K562 (cell line): ENCODE measurements at regions not wholly inside any gene's neighbourhood (a gene's known extent, or its start where the extent isn't known, plus 50 kb on each side); places are given as distances from the start of the nearest gene placed in this dataset.

Experiments used
- ATAC-seq: fragments of 200-7000 bp; cut with Tn5 transposase; 3 replicates; pipeline ENCODE4 v1.9.1; 2020; ENCODE audit warnings: moderate library complexity
- BruUV-seq: library from RNA; stranded (reverse); fragments of 400-500 nt; replicated peaks from 2 replicates; lab custom pipeline; 2021; lab: Mats Ljungman, UMichigan
- CTCF ChIA-PET: fragments of 300-600 bp; formaldehyde crosslinking; extraction: SDS; loops from one replicate; lab custom pipeline; 2021; ENCODE audit warnings: low intra/inter-chr PET ratio; lab: Yijun Ruan, JAX
- POLR2A ChIA-PET: fragments of 300-600, 350-650 bp; sonication (Branson Sonifier 250); formaldehyde crosslinking; extraction: SDS; loops from one replicate; lab custom pipeline; 2021; ENCODE audit warnings: antibody characterized with exemption, inconsistent platforms; lab: Yijun Ruan, JAX
- DNase-seq, 4 experiments: peaks; one replicate each; pipeline versions ENCODE4 v3.0.0 to v3.0.0-alpha.2; 2011 to 2018; ENCODE audit warnings: low spot score in 3 of 4, mixed read lengths in 3 of 4; ENCODE audit errors: extremely low read depth in 1 of 4
- FAIRE-seq: peaks from 2 replicates; lab custom pipeline; 2011; peaks lifted over from hg19 to GRCh38; lab: Jason Lieb, UNC
- H2AFZ ChIP-seq: 2 replicates; pipeline ENCODE4 v1.6.0; 2011; ENCODE audit warnings: low read depth, low read length, control low read depth, inconsistent platforms
- H3K27ac ChIP-seq: fragments of 200-600 bp; 3 replicates; pipeline ENCODE4 v1.8.0; 2011; ENCODE audit warnings: low read depth, mild to moderate bottlenecking, control low read depth, inconsistent platforms, low read length, moderate library complexity, mixed read lengths; ENCODE audit errors: extremely low read depth
- H3K27me3 ChIP-seq, 2 experiments: fragments of 300-600 bp in 1 of 2; 2 replicates in 1 of 2; 3 replicates in 1 of 2; pipeline versions ENCODE4 v1.6.0 to v1.8.0; 2011; ENCODE audit warnings: inconsistent platforms in 2 of 2, low read length in 2 of 2, mild to moderate bottlenecking in 1 of 2, mixed read lengths in 1 of 2, moderate library complexity in 1 of 2; ENCODE audit not compliant: control insufficient read depth in 2 of 2, insufficient read depth in 2 of 2
- H3K36me3 ChIP-seq: fragments of 300-600 bp; 3 replicates; pipeline ENCODE4 v1.8.0; 2011; ENCODE audit warnings: mild to moderate bottlenecking, low read length, inconsistent platforms; ENCODE audit not compliant: control insufficient read depth, insufficient read depth
- H3K4me1 ChIP-seq, 2 experiments: fragments of 200-600 bp in 1 of 2; replicated peaks in 1 of 2; 2 replicates in 1 of 2; 3 replicates in 1 of 2; pipeline versions ENCODE4 v1.5.1 to v1.8.0; 2011; ENCODE audit warnings: inconsistent platforms in 2 of 2, low read length in 2 of 2, mild to moderate bottlenecking in 1 of 2, mixed read lengths in 1 of 2, moderate library complexity in 1 of 2; ENCODE audit not compliant: control insufficient read depth in 2 of 2, insufficient read depth in 2 of 2
- H3K4me2 ChIP-seq: 2 replicates; pipeline ENCODE4 v1.6.1; 2011; ENCODE audit warnings: low read length, control low read depth, inconsistent platforms, mixed read lengths; ENCODE audit not compliant: insufficient read depth
- H3K4me3 ChIP-seq: fragments of 200-600 bp; sonication (generic), shearing (Covaris generic); 2 replicates; pipeline ENCODE4 v1.5.1; 2016; ENCODE audit warnings: control low read depth, inconsistent platforms
- H3K79me2 ChIP-seq: fragments of 200-600 bp; 3 replicates; pipeline ENCODE4 v1.8.0; 2011; ENCODE audit warnings: low read length, inconsistent platforms; ENCODE audit not compliant: control insufficient read depth, insufficient read depth
- H3K9ac ChIP-seq, 2 experiments: 2 replicates each; pipeline versions ENCODE4 v1.6.0 to v1.6.1; 2011; ENCODE audit warnings: low read depth in 2 of 2, low read length in 2 of 2, control low read depth in 1 of 2, inconsistent platforms in 1 of 2, mild to moderate bottlenecking in 1 of 2, mixed read lengths in 1 of 2; ENCODE audit not compliant: insufficient read depth in 1 of 2
- H3K9me1 ChIP-seq: one replicate; pipeline ENCODE4 v1.6.0; 2011; ENCODE audit warnings: inconsistent platforms, mild to moderate bottlenecking, low read length, moderate library complexity; ENCODE audit not compliant: control insufficient read depth, insufficient read depth
- H3K9me3 ChIP-seq: replicated peaks from 2 replicates; pipeline ENCODE4 v1.5.1; 2011; ENCODE audit warnings: low read depth, low read length, inconsistent platforms; ENCODE audit not compliant: control insufficient read depth, insufficient read depth
- H4K20me1 ChIP-seq: replicated peaks from 2 replicates; pipeline ENCODE4 v1.6.1; 2011; ENCODE audit warnings: low read length, inconsistent platforms, mixed read lengths; ENCODE audit not compliant: control insufficient read depth, insufficient read depth
- E2F3 ChIP-seq: fragments of 250-450 bp; sonication (Bioruptor Pico); IDR thresholded peaks from 2 replicates; pipeline ENCODE4 v1.4.0; 2020; ENCODE audit warnings: mild to moderate bottlenecking
- GTF2F1 ChIP-seq: IDR thresholded peaks from 2 replicates; pipeline ENCODE4 v1.6.1; 2011; ENCODE audit warnings: low read depth, low read length, improper control_type of control experiment
- PCBP1 ChIP-seq: fragments of 200-400 bp; formaldehyde crosslinking; IDR thresholded peaks from 2 replicates; pipeline ENCODE4 v1.6.1; 2018; ENCODE audit warnings: mild to moderate bottlenecking, low read depth, low read length; ENCODE audit not compliant: poor library complexity, severe bottlenecking
- PHF8 ChIP-seq: fragments of 200-600 bp; sonication (generic); IDR thresholded peaks from 2 replicates; pipeline ENCODE4 v1.6.1; 2012; ENCODE audit warnings: mixed run types, mild to moderate bottlenecking, inconsistent platforms, low read length, moderate library complexity, borderline replicate concordance
- POU5F1 ChIP-seq: fragments of 150-350 bp; IDR thresholded peaks from 2 replicates; pipeline ENCODE4 v1.6.1; 2014; ENCODE audit warnings: borderline replicate concordance, low read length, low read depth, mild to moderate bottlenecking; ENCODE audit not compliant: partially characterized antibody
- SLC30A9 ChIP-seq: fragments of 250-450 bp; sonication (Bioruptor Pico); IDR thresholded peaks from 2 replicates; pipeline ENCODE4 v1.8.0; 2022; ENCODE audit warnings: mild to moderate bottlenecking, moderate library complexity
- SOX6 ChIP-seq: fragments of 450-650 bp; IDR thresholded peaks from 2 replicates; pipeline ENCODE4 v1.6.1; 2014; ENCODE audit warnings: mild to moderate bottlenecking
- ZFPM2 ChIP-seq: fragments of 250-450 bp; sonication (Bioruptor Pico); IDR thresholded peaks from 2 replicates; pipeline ENCODE4 v1.5.1; 2022; ENCODE audit warnings: mild to moderate bottlenecking
- WGBS: fragments of 100-300 bp; shearing (Covaris generic); methylation state at CpG from one replicate; pipeline ENCODE4 v1.1.6; 2016; ENCODE audit warnings: low coverage, mixed read lengths; ENCODE audit not compliant: insufficient coverage; ENCODE audit errors: missing lambda C conversion rate; 5-methylcytosine and 5-hydroxymethylcytosine counted together
- in situ Hi-C: fragments of 300-500 bp; cut with MboI; formaldehyde crosslinking; loops from 4 replicates; pipeline ENCODE4 v1.15.0; 2018; ENCODE audit warnings: inconsistent platforms, mixed read lengths
- intact Hi-C: fragments of 100-400 bp; cut with micrococcal nuclease; formaldehyde crosslinking; loops from 2 replicates; pipeline ENCODE4 v1.14.2; 2022
- TF ChIP-seq, protein P1 (sequence below): sonication (generic); formaldehyde crosslinking; IDR thresholded peaks from 2 replicates; pipeline ENCODE4 v1.9.0; 2022; ENCODE audit warnings: mild to moderate bottlenecking, missing genetic modification reagents
- TF ChIP-seq, protein P2 (sequence below): fragments of 250-450 bp; sonication (Bioruptor Pico); IDR thresholded peaks from 2 replicates; pipeline ENCODE4 v1.8.0; 2021; ENCODE audit warnings: moderate library complexity, mild to moderate bottlenecking, inconsistent platforms
- TF ChIP-seq, protein P3 (sequence below), 2 experiments: fragments of 450-650 bp; IDR thresholded peaks; 2 replicates each; pipeline ENCODE4 v1.6.1; 2018; ENCODE audit warnings: mild to moderate bottlenecking in 2 of 2, low read depth in 1 of 2; ENCODE audit not compliant: partially characterized antibody in 2 of 2

DNA sequence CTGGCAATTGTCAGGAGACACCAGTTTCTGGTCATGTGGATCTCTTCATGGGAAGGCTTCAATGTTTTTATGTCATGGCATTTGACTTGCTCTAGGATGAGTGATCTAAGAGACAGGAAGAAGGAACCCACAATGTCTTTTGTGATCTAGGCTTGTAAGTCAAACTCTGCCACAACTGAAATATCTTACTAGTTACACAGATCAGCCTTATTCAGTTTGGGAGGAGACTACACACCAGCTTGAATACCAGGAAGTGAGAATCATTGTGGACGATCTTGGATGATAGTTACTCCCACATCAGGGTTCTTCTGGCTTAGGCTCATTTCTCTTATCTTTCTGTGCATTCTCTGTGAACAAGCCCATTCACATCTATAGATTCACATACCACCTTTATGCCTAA is 236.2 kb upstream of the FBXO33 start:
- BruUV-seq: no TSS peak
- no peak overlapping the region for H2AFZ ChIP-seq
- no peak overlapping the region for H3K27ac ChIP-seq
- no peaks in the 10 kb centered on the region for H3K36me3 ChIP-seq
- FAIRE-seq (no peak), DNase-seq (no peak), ATAC-seq (no peak)
- no peaks in the 10 kb centered on the region for H3K27me3 ChIP-seq
- H3K9ac ChIP-seq: no peak overlapping the region
- POLR2A ChIA-PET: interaction anchor here (0.6 kb wide), 1 partner anchor 1191 kb away, joined by 3 read pairs; no protein-coding TSS in a partner anchor
- in situ Hi-C loops: no loop called here
- no peaks in the 10 kb centered on the region for H4K20me1 ChIP-seq
- no peaks in the 10 kb centered on the region for H3K4me1 ChIP-seq
- CTCF ChIA-PET: no interaction called here
- H3K9me3 ChIP-seq: no peaks in the 10 kb centered on the region
- H3K4me3 ChIP-seq: no peak overlapping the region
- no peaks in the 10 kb centered on the region for H3K79me2 ChIP-seq
- TF ChIP-seq ZFPM2 (CRISPR knock-in tag): no peak
- TF ChIP-seq POU5F1: no peak
- no peak for TF ChIP-seq PHF8
- no peak for TF ChIP-seq PCBP1
- TF ChIP-seq, protein P1, sequence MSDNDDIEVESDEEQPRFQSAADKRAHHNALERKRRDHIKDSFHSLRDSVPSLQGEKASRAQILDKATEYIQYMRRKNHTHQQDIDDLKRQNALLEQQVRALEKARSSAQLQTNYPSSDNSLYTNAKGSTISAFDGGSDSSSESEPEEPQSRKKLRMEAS (CRISPR knock-in tag): no peak
- TF ChIP-seq GTF2F1: no peak
- TF ChIP-seq SOX6: no peak
- no peaks in the 10 kb centered on the region for H3K9me1 ChIP-seq
- intact Hi-C loops: no loop called here
- 0% methylated on average over 1 of the region's 1 CpG for WGBS
- no peak overlapping the region for H3K4me2 ChIP-seq

DNA sequence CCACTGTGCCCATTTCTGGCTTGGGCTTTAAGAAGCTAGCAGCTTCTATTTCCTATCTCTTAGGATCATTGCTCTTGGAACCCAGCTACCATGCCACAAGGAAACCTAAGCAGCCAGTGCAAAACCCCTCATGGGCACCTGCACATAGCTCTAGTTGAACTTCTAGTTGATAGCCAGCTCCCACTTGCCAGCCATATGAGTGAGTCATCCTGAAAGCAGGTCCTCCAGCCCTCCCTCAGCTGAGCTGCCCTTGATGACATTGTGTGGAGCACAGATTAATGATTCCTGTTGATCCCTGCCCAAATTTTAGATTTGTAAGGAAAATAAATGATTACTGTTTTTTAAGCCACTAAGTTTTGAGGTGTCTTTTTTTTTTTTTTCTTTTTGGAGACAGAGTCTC is 234.2 kb upstream of the FBXO33 start:
- no peak for FAIRE-seq
- intact Hi-C loops: no loop called here
- TF ChIP-seq, protein P2, sequence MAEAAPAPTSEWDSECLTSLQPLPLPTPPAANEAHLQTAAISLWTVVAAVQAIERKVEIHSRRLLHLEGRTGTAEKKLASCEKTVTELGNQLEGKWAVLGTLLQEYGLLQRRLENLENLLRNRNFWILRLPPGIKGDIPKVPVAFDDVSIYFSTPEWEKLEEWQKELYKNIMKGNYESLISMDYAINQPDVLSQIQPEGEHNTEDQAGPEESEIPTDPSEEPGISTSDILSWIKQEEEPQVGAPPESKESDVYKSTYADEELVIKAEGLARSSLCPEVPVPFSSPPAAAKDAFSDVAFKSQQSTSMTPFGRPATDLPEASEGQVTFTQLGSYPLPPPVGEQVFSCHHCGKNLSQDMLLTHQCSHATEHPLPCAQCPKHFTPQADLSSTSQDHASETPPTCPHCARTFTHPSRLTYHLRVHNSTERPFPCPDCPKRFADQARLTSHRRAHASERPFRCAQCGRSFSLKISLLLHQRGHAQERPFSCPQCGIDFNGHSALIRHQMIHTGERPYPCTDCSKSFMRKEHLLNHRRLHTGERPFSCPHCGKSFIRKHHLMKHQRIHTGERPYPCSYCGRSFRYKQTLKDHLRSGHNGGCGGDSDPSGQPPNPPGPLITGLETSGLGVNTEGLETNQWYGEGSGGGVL (CRISPR knock-in tag): no peak
- TF ChIP-seq SLC30A9 (CRISPR knock-in tag) (no peak), E2F3 (CRISPR knock-in tag) (no peak)
- TF ChIP-seq, protein P3, sequence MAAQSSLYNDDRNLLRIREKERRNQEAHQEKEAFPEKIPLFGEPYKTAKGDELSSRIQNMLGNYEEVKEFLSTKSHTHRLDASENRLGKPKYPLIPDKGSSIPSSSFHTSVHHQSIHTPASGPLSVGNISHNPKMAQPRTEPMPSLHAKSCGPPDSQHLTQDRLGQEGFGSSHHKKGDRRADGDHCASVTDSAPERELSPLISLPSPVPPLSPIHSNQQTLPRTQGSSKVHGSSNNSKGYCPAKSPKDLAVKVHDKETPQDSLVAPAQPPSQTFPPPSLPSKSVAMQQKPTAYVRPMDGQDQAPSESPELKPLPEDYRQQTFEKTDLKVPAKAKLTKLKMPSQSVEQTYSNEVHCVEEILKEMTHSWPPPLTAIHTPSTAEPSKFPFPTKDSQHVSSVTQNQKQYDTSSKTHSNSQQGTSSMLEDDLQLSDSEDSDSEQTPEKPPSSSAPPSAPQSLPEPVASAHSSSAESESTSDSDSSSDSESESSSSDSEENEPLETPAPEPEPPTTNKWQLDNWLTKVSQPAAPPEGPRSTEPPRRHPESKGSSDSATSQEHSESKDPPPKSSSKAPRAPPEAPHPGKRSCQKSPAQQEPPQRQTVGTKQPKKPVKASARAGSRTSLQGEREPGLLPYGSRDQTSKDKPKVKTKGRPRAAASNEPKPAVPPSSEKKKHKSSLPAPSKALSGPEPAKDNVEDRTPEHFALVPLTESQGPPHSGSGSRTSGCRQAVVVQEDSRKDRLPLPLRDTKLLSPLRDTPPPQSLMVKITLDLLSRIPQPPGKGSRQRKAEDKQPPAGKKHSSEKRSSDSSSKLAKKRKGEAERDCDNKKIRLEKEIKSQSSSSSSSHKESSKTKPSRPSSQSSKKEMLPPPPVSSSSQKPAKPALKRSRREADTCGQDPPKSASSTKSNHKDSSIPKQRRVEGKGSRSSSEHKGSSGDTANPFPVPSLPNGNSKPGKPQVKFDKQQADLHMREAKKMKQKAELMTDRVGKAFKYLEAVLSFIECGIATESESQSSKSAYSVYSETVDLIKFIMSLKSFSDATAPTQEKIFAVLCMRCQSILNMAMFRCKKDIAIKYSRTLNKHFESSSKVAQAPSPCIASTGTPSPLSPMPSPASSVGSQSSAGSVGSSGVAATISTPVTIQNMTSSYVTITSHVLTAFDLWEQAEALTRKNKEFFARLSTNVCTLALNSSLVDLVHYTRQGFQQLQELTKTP (IDR thresholded peaks at IDR 0.05; ENCODE audit: low read depth in 1 of 2, partially characterized antibody in 2 of 2): no peak

More for the DNA sequence above, 234.2 kb upstream of the FBXO33 start:
- no peak overlapping the region for H3K4me3 ChIP-seq
- no peak overlapping the region for H3K27ac ChIP-seq
- in situ Hi-C loops: no loop called here
- no TSS peak for BruUV-seq
- no peaks in the 10 kb centered on the region for H3K27me3 ChIP-seq
- H3K4me2 ChIP-seq: no peak overlapping the region
- H3K9me1 ChIP-seq: no peaks in the 10 kb centered on the region
- no peak for DNase-seq
- ATAC-seq: no peak
- no peaks in the 10 kb centered on the region for H3K4me1 ChIP-seq
- H4K20me1 ChIP-seq: no peaks in the 10 kb centered on the region
- H3K79me2 ChIP-seq: no peaks in the 10 kb centered on the region
- no peak overlapping the region for H3K9ac ChIP-seq
- POLR2A ChIA-PET: no interaction called here
- CTCF ChIA-PET: no interaction called here
- no peaks in the 10 kb centered on the region for H3K9me3 ChIP-seq
- H2AFZ ChIP-seq: no peak overlapping the region
- no peaks in the 10 kb centered on the region for H3K36me3 ChIP-seq
